Neural progenitor cell (in vitro differentiated cells): ENCODE measurements at regions not wholly inside any gene's neighbourhood (a gene's known extent, or its start where the extent isn't known, plus 50 kb on each side); places are given as distances from the start of the nearest gene placed in this dataset.

Source experiments
- CTCF ChIP-seq: fragments of 200-600 bp; sonication (generic); IDR thresholded peaks from 2 replicates; pipeline ENCODE4 v1.5.1; 2017; ENCODE audit warnings: antibody characterized with exemption, mild to moderate bottlenecking
- EZH2 ChIP-seq: fragments of 200-600 bp; sonication (generic); IDR thresholded peaks from 2 replicates; pipeline ENCODE4 v1.6.1; 2017; ENCODE audit warnings: antibody characterized with exemption, mild to moderate bottlenecking, moderate library complexity

GRCh38 chr2:47235132-47235531 is 58.8 kb upstream of the CALM2 start:
- TF ChIP-seq CTCF (no peak), EZH2 (no peak)
